Left lung (tissue), 4 donors: ENCODE measurements at regions not wholly inside any gene's neighbourhood (a gene's known extent, or its start where the extent isn't known, plus 50 kb on each side); places are given as distances from the start of the nearest gene placed in this dataset.

Experiments
- ATAC-seq: fragments of 200-7000 bp; cut with Tn5 transposase; one replicate; pipeline ENCODE4 v1.9.1; 2020; ENCODE audit warnings: moderate library complexity
- DNase-seq, 4 donors: peaks; one replicate each; pipeline ENCODE4 v3.0.0-alpha.2; 2013 to 2020
- H3K27ac ChIP-seq, 2 donors: fragments of 200-600 bp; sonication (generic) in 1 of 2; one replicate each; pipeline versions ENCODE4 v1.5.0 to v1.8.0; 2020 to 2021
- H3K27me3 ChIP-seq, 2 donors: fragments of 200-600 bp; sonication (generic) in 1 of 2; one replicate each; pipeline versions ENCODE4 v1.5.0 to v1.8.0; 2020 to 2021
- H3K36me3 ChIP-seq, 2 donors: fragments of 200-600 bp; sonication (generic) in 1 of 2; one replicate each; pipeline versions ENCODE4 v1.5.0 to v1.8.0; 2020 to 2021
- H3K4me1 ChIP-seq, 2 donors: fragments of 200-600 bp; one replicate each; pipeline ENCODE4 v1.8.0; 2021
- H3K4me3 ChIP-seq, 2 donors: fragments of 200-600 bp; sonication (generic) in 1 of 2; one replicate each; pipeline versions ENCODE4 v1.5.0 to v1.8.0; 2020 to 2021; ENCODE audit warnings: mild to moderate bottlenecking in 1 of 2
- H3K9me3 ChIP-seq, 2 donors: fragments of 200-600 bp; sonication (generic) in 1 of 2; one replicate each; pipeline versions ENCODE4 v1.5.0 to v1.8.0; 2020 to 2021
- CTCF ChIP-seq, 2 donors: fragments of 200-600 bp; sonication (generic) in 1 of 2; IDR thresholded peaks; one replicate each; pipeline versions ENCODE4 v1.5.0 to v1.8.0; 2021; ENCODE audit warnings: antibody characterized with exemption in 2 of 2
- intact Hi-C, 2 donors: fragments of 100-400 bp; cut with DNase I; formaldehyde crosslinking; loops; one replicate each; pipeline versions ENCODE4 v1.11.2 to v1.14.2; 2022
- donor health status: DM: no; HTN: yes; CAD: no.
- donor health status: DM: no; HTN: no; CAD: no.

- no peak for DNase-seq
- Histone ChIP-seq H3K4me3 (no peak overlapping the region), H3K36me3 (no peaks in the 10 kb centered on the region), H3K27me3 (peaks cover 0 to 12% of the 10 kb centered on the region in 2 donors), H3K9me3 (no peaks in the 10 kb centered on the region), H3K4me1 (peaks cover 3 to 8% of the 10 kb centered on the region in 2 donors), H3K27ac (no peak overlapping the region)
- no peak for ATAC-seq
- no peak for TF ChIP-seq CTCF (IDR thresholded peaks at IDR 0.05)
- intact Hi-C loops: no loop called here
Observed at GRCh38 chr6:41454189-41454789, 91.9 kb upstream of the FOXP4 start.

- H3K4me3 ChIP-seq: no peak overlapping the region
- peaks cover 0 to 3% of the 10 kb centered on the region in 2 donors for H3K4me1 ChIP-seq
- H3K9me3 ChIP-seq: no peaks in the 10 kb centered on the region
- peaks cover 0 to 12% of the 10 kb centered on the region in 2 donors for H3K27me3 ChIP-seq
- H3K27ac ChIP-seq: no peak overlapping the region
- DNase-seq (no peak), ATAC-seq (no peak)
- no peak for TF ChIP-seq CTCF (IDR thresholded peaks at IDR 0.05)
- intact Hi-C loops: no loop called here
- no peaks in the 10 kb centered on the region for H3K36me3 ChIP-seq
Observed at GRCh38 chr6:41455410-41455809, 90.8 kb upstream of the FOXP4 start.

GRCh38 chr6:41455818-41456217, 90.4 kb upstream of the FOXP4 start:
- H3K27ac ChIP-seq: no peak overlapping the region
- no peak overlapping the region for H3K4me3 ChIP-seq
- H3K4me1 ChIP-seq: peaks cover 0 to 3% of the 10 kb centered on the region in 2 donors
- no peak for TF ChIP-seq CTCF (IDR thresholded peaks at IDR 0.05)
- no peaks in the 10 kb centered on the region for H3K9me3 ChIP-seq
- ATAC-seq (no peak), DNase-seq (no peak)
- intact Hi-C loops: no loop called here
- H3K36me3 ChIP-seq: no peaks in the 10 kb centered on the region
- H3K27me3 ChIP-seq: peaks cover 0 to 12% of the 10 kb centered on the region in 2 donors

- H3K4me3 ChIP-seq: no peak overlapping the region
- H3K27ac ChIP-seq: no peak overlapping the region
- DNase-seq (no peak), ATAC-seq (no peak)
- TF ChIP-seq CTCF (IDR thresholded peaks at IDR 0.05): no peak
- peaks cover 0 to 12% of the 10 kb centered on the region in 2 donors for H3K27me3 ChIP-seq
- intact Hi-C loops: no loop called here
- H3K4me1 ChIP-seq: no peaks in the 10 kb centered on the region
- H3K9me3 ChIP-seq: no peaks in the 10 kb centered on the region
- no peaks in the 10 kb centered on the region for H3K36me3 ChIP-seq
Observed at GRCh38 chr6:41457303-41457670, 88.9 kb upstream of the FOXP4 start.

GRCh38 chr6:41459738-41460137, 86.4 kb upstream of the FOXP4 start:
- no peaks in the 10 kb centered on the region for H3K4me1 ChIP-seq
- H3K9me3 ChIP-seq: no peaks in the 10 kb centered on the region
- no peak overlapping the region for H3K27ac ChIP-seq
- no peak for TF ChIP-seq CTCF (IDR thresholded peaks at IDR 0.05)
- ATAC-seq (no peak), DNase-seq (no peak)
- H3K27me3 ChIP-seq: peaks cover 0 to 14% of the 10 kb centered on the region in 2 donors
- no peak overlapping the region for H3K4me3 ChIP-seq
- intact Hi-C loops: loop anchor here in 1 of 2 donors (5.0 kb wide), 1 partner anchor 133 kb away; no protein-coding TSS in a partner anchor
- H3K36me3 ChIP-seq: no peaks in the 10 kb centered on the region
